HG03457 (cell line): ENCODE measurements at regions not wholly inside any gene's neighbourhood (a gene's known extent, or its start where the extent isn't known, plus 50 kb on each side); places are given as distances from the start of the nearest gene placed in this dataset.

Source experiments
- ATAC-seq: cut with Tn5 transposase; IDR thresholded peaks from one replicate; pipeline ENCODE4 v1.9.1; 2021; ENCODE audit warnings: moderate number of reproducible peaks; ENCODE audit not compliant: unreplicated experiment

- ATAC-seq, result no peak
Observed at GRCh38 chrX:39969819-39970504, 127.8 kb downstream of the BCOR start.

- no peak for ATAC-seq
Observed at GRCh38 chrX:39971760-39972159, 126.0 kb downstream of the BCOR start.

GRCh38 chrX:39972340-39972739 is 125.4 kb downstream of the BCOR start:
- ATAC-seq, result no peak

- no peak for ATAC-seq
Observed at GRCh38 chrX:39973810-39974209, 123.9 kb downstream of the BCOR start.

- ATAC-seq, result no peak
Observed at GRCh38 chrX:39974270-39974669, 123.5 kb downstream of the BCOR start.

- ATAC-seq, result no peak
Observed at GRCh38 chrX:39975101-39975925, 122.4 kb downstream of the BCOR start.

- no peak for ATAC-seq
Observed at GRCh38 chrX:39981946-39982345, 115.8 kb downstream of the BCOR start.

GRCh38 chrX:39982948-39983347 is 114.8 kb downstream of the BCOR start:
- ATAC-seq, result no peak

- ATAC-seq, result no peak
Observed at GRCh38 chrX:39983715-39984114, 114.0 kb downstream of the BCOR start.

- ATAC-seq, result no peak
Observed at GRCh38 chrX:39984191-39984956, 113.4 kb downstream of the BCOR start.

- no peak for ATAC-seq
Observed at GRCh38 chrX:39985071-39985470, 112.7 kb downstream of the BCOR start.

- no peak for ATAC-seq
Observed at GRCh38 chrX:39985551-39985950, 112.2 kb downstream of the BCOR start.

GRCh38 chrX:39988496-39988895 is 109.3 kb downstream of the BCOR start:
- no peak for ATAC-seq

GRCh38 chrX:39990388-39990787 is 107.4 kb downstream of the BCOR start:
- no peak for ATAC-seq

GRCh38 chrX:39992300-39992699 is 105.5 kb downstream of the BCOR start:
- no peak for ATAC-seq

- no peak for ATAC-seq
Observed at GRCh38 chrX:39995457-39995856, 102.3 kb downstream of the BCOR start.

GRCh38 chrX:39996536-39996935 is 101.2 kb downstream of the BCOR start:
- no peak for ATAC-seq

- ATAC-seq, result no peak
Observed at GRCh38 chrX:39998636-39999406, 98.9 kb downstream of the BCOR start.
